RKO (cell line): ENCODE measurements at regions not wholly inside any gene's neighbourhood (a gene's known extent, or its start where the extent isn't known, plus 50 kb on each side); places are given as distances from the start of the nearest gene placed in this dataset.

Experiments used
- DNase-seq: peaks from one replicate; pipeline ENCODE4 v3.0.0-alpha.2; 2016; ENCODE audit warnings: low spot score

DNA sequence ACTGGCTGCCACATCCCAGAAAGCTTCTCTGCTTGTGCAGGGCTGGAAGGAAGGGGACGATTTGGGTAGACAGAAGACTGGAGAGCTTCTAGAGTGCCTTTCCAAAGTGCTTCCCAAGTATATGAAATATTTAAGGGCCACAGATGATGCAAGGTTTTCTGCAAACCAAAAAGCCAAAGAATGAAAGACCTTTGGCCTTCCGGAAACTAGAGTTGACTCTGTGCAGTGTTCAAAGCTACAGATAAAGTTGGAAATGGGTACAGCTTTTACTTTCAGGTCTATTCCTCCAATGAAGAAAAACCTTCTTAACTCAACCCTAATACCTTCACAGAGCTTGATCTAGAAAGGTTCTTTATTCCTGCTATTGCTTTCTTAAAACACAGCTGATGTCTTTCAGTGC lies 253.0 kb upstream of the KLHL29 start:
- no peak for DNase-seq

DNA sequence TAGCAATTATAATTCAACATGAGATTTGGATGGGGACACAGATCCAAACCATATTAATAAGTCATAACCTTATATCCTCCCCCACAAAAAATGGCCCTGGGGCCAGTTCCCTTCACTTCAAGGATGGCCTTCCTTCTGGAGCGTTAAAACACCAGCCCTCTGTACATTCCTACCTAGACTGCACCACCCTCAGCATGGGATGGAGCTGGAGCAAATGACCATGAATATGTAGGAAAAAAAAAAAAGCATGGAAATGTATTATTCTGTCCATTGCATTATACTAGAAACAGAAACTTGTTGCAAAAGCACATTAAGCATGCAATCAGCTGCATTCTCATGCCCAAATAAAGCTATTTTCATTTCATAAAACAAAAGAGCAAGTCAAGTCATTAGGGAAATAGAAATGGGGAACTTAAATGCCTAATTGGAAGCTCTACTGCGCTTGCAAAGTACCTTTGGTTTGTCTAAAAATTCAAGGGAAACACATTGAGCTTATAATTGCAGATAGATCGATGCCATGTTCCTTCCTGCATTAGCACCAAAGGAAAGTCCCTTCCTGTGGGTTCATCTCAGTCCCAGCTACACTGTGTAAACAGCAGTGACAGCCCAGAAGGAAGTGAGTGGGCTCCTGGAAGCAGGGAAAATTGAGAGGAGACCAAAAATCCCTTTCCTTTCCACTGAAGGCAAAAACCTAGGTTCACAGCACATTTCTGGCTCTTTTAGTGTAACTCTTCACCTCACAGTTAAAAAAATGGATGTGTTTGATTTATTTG lies 252.0 kb upstream of the KLHL29 start:
- no peak for DNase-seq

DNA sequence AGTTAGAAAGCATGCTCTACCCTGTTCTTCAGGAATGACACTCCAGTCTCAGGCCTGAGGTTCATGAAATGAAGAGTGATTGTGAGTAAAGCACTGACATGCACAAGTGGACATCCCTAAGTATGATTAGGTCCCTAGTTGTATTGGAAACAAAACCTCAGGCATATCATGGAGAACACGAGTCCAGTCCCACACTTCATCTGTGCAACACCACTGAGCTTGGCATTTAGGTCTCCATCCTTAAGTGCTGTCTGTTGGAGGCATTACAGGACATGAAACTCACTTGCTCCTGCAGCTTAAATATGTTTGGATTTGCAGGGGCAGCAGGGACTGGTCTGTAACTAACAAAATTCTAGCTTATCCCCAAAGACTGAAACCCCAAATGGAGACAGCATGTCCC lies 250.3 kb upstream of the KLHL29 start:
- DNase-seq: no peak

DNA sequence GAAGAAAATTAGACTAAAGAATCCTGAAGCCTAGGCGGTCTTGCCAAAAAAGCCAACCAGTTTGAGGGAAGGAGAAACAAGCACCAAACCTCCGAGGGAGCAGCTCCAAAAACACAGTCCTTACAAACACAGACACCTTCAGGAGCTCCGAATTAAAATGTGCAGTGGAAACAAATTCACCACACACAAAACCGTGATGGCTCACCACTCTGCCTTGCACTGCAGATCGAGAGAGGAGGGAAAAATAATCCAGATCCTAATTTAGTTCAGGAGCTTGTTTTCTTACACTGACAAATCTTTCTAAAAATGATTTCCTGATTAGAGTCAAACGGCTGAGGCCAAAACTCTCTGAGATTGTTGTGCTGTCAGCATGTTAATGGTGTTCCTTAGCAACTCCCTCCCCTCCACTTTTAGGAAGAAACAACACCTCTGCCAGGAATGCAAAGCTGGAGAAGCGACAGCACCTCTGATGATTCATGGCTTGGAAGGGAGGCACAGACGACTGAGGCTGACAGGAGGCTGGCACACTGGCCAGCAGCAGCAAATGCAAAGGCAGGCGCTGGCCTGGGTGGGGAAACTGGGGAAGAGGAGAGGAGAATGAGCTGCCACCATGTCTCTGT lies 249.4 kb upstream of the KLHL29 start:
- DNase-seq: no peak

DNA sequence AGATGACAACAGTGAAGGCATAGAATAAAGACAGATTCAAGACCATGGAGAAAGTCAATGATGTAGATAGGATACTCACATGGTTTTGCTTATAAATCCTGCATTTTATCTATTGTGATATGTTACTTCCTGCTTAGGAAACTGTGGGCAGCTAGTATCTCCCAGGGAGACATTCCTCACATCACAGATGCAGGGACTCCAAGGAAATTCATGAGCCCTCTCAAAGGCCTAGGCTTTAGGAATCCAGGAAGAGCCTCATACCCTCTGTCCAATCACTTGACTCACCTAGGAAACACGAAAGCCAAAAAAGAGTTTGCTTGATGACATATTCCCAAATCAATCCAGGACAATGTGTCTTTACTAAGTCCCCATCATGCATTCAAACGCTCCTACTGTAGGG lies 247.8 kb upstream of the KLHL29 start:
- DNase-seq: no peak

DNA sequence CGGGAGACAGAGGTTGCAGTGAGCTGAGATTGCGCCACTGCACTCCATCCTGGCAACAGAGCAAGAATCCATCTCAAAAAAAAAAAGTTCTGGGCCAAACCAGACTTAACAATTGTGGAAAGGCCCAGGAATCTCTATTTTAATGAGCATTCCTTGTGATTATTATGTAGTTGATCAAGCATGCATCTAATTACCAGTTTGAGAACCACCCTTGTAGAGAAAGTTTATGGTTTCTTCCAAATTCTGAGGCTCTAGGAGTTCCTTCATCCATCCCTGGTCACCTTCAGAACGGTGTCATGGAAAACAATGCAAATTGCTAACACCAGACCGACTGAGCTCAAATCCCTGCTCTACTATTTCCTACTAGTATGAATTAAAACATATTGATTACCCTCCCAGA lies 246.3 kb upstream of the KLHL29 start:
- no peak for DNase-seq

DNA sequence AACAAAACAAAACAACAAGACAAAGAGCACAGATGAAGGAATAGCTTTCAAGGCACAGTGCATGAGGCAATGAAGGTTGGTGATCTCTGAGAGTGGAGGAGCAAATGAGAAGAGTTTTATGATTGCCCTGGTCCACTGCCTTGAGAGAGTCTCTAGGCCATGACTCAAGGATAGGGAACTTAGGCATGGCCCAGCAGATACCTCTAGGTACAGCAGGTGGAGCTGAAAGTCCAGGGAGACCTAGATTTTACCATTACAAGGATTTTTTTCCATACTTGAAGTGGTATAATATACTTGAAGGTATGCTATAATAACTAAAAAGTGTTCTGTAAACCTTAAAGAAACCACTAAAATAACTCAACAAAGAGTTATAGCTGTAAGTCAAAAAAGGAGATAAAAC lies 239.5 kb upstream of the KLHL29 start:
- no peak for DNase-seq

DNA sequence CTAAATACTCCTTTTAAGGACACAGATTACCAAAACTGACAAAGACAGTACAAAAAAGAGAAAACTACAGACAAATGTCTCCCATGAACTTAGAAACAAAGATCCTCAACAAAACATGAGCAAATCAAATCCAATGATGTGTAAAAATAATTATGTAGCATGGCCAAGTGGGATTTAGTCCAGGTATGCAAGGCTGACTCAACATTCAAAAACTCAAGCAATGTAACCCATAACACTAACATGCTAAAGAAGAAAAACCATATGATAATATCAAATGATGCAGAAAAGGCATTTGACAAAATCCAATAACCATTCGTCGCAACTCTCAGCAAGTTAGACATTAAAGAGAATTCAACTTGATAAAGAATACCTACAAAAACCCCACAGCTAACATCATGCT lies 239.0 kb upstream of the KLHL29 start:
- no peak for DNase-seq

DNA sequence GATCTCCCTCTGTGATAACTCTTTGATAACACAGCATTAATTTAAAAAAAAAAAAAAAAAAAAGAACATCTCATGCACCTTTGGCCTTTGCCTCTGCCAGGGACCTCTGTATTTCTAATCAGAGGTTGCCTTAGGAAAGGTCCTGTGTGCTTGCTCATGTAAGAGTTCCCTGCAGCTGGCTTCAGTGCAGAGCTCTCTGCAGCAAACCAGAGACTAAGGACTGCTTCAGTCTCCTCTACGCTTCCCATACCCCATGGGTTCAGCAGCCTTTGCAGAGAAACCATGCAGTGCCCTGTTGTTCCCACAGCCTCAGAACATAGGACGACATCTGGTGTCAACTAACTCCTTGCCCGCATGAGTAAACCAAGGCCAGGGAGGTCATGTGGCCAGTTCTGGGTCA lies 236.6 kb upstream of the KLHL29 start:
- DNase-seq: no peak

DNA sequence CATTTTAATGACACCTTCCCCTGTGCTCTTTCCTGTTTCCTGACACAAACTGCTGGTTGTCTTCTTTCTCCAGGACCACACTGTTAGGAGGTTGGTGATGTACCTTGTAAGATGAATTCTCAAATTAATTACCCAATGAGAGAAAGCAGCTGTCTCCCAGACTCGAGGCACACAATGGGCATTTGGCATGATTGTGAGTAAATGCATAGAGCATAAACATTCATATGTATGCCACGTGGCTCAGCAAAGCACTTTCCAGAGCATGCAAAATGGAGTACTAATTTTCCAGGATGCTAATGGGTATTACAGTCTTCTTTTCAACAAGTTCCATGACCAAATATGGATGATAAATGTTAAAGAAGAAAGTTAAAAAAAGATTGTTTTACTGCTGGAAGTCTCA lies 235.2 kb upstream of the KLHL29 start:
- DNase-seq: no peak

DNA sequence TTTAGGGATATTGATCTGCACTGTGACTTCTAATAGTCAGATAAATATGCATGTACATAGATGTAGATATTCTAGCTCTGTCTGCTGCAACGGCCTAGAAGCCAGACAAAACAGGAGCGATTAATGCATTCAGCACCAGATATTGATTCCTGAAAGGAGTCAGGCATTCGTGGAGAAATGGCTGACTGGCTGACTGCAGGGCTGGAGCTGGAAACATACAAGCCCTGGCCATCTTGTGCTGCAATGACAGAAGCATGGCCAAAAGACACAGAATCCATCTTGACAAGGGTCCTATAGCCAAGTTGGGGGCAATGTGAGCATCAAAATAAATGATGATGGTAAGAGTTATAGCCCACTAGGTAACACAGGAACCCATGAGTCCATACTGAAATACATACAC lies 231.5 kb upstream of the KLHL29 start:
- DNase-seq: no peak

DNA sequence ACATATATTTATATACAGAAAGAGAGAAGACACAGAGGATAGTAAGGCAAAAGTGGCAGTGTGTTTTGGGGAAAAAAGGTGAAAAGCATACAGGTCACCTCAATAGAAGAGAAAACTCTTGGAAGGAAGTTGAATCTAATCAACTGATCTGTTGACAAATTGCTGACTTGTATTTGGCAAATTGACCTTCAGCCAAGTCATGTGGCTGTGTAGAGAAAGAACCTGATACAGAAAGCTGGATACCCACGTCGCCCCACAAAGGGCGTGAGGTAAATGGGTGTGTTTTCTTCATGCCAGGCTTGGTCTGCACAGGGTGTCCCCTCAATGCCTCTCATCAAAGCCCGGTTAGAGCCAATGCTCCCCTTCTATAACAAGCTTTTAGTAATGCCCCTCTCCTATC lies 230.0 kb upstream of the KLHL29 start:
- DNase-seq: no peak

DNA sequence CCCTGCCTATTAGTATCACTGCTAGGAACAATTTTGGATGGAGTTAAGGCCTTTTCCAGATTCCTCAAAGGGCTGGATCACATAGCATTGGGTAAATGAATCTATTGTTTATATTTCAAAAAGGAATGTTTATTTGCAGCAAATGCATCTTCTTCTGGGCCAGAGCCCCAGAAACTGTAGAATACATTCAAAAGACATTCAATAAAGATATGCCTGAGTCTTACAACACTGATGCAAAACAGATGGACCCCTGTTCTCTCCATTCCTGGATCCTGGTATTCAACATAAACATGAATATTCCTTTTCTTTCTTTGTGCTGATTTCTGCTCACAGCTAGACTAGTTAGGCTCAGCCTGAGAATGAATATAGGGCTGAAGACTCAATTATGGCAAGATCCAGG lies 227.2 kb upstream of the KLHL29 start:
- DNase-seq: no peak

DNA sequence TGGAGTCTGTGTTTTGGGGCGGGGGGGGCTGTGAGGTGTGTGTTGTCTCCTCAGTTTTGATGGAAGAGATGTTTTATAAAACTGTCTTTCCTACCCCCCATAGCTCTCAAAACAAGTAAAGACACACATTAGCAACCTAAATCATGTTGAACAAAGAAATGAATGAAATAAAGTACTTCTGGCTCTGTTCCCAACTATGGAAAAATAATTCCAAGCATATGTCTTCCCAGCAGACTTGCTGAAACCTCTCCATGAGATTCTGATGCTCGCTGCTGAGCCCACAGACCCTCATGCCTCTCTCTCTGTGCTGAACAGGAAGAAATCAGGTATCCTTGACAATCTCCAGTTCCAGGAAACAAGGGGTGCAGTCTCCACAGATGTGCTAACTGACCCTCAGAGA lies 226.7 kb upstream of the KLHL29 start:
- no peak for DNase-seq

DNA sequence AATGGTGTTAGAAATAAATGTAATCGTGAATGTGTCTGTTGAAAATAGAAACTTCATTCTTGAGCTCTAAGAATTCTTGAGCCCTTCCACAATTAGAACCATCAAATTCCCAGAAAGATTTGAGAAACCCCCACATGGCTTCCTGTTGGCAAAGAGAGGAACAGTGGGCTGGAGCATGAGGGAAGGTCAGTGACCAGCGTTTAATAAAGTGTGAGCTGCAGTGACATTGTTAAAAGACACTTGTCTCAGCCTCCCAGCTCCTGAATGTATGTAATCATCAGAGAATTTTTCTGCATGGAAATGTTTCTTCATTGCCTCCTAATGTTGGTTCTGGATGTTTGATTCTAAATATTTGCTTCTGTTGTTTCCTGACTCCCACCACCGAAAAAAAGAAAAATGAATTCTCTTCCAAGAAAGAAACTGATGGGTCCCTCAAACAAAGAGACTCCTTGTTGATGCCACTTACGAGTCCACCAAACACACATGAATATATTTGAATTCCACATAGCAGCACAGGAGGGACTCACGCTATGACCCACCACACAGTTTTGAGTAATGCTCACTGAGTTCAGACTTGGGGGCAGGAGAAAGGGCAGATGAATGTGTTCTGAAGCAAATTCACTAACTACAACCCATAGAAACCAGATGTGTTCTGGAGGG lies 225.1 kb upstream of the KLHL29 start:
- no peak for DNase-seq

DNA sequence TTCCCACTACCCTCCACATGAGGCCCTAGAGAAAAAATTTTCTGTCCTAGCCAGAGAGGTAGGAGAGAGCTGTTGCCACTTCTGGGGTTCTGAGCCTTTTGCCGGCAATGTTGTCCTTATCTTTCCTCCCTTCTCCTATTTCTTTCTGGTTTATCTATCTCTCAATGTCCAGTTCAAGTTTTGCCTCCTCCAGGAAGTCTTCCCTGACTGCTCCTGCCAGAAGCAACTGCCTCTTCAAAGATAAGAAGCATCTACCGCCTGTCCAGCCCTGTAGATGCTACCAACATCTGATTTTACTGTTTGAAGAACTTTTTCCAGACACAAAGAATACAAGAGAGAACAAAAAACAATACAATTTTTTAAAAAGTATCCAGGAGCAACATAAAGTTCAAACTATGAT lies 220.8 kb upstream of the KLHL29 start:
- DNase-seq: no peak

DNA sequence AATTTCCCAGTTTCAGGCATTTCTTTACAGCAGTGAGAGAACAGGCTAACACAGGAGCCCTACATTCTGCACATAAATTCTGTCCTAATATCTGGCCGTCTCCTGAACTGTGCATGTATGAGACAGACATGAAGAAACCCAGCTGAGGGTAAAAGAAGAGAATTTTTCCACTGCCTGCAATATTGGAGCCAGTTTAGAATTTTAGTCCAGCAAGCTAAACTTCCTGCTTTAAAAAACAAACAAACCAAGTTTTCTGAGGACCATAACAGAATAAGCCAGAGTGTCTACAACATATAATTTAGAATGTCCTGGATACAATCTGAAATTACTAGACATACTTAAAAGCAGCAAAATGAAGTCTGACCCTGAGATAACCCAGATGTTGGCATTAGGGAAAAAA lies 215.1 kb upstream of the KLHL29 start:
- DNase-seq: no peak

DNA sequence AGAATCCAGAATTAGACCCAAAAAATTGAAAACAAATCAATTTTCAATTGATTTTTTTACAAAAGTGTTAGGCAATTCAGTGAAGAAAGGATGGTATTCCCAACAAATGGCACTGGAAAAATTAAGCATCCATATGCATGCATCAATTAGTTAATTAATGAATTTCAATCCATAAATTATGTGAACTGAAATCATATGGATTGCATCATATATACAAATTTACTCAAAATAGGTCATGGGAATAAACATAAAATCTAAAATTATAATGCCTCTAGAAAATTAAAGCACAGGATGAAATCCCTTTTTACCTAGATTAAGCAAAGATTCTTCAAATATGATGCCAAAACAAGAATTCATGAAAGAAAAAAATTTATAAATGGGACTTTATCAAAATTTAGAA lies 213.9 kb upstream of the KLHL29 start:
- no peak for DNase-seq

DNA sequence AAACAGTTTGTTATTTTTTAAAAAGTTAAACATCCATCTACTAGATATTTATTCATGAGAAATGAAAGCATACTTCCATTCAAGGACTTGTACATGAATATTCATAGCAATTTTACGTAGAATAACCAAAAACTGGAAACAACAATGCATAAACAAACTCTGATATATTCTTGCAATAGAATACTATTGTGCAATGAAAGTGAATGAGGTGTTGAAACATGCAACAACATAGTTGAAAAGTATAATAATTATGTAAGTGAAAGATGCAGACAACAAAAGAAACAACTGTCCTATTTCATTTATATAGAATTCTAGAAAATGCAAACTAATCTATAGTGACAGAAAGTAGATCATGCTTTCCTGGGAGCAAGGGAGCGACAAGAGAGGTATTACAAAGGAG lies 206.6 kb upstream of the KLHL29 start:
- DNase-seq: no peak

DNA sequence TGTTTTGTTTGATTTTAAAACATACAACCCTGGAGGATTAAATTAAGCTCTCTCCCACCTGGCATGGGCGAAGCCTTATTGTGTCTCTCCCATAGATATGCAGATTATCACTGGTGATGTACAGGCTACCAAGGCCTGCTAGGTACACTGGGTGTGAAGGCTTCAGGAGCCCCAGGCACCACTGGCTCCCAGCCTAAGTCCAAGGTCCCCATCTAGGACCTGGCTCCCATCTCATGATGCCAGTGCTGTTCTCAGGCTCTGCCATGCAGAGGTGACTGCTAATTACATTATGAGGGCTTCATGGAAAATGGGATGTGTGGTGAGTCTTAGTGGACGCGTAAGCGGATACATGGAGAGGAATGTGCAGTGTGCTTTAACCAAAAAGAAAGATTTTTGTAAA lies 201.2 kb upstream of the KLHL29 start:
- DNase-seq: no peak

DNA sequence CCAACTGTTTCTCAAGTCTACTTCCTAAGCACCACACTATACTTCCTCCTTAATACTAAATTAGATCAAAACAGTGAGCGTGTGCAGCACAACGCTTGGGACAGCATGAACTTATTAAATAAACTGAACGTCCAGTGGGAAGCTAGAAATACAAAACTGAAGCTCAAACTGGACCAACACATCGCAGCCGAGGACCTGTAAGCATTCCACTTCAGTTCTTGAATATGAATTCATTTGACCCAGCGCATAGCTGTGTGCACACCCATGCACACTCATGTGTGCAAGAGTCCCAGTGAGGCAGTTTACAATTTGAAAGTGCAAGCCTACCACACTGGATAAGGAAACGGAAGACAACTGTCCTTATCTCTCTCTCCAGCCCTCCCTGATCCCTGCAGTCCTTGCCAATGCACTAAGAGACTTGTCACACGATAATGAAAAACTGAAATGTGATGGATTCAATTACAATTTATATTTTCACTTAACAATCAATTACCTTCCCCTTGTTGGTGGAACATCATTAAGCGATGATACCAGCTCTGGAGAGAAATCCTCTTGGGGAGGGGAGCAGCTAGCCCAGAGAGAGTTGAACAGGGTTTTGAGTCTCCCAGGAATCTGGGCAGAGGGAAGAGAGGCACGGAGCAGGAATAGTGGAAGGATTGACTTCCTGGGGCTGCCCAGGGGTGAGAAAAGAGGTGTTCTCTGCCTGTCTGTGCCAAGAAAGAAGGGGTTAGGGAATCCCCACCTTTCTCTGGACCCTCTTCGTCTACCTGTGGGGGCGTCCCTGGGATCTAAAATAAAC lies 186.5 kb upstream of the KLHL29 start:
- DNase-seq: no peak

DNA sequence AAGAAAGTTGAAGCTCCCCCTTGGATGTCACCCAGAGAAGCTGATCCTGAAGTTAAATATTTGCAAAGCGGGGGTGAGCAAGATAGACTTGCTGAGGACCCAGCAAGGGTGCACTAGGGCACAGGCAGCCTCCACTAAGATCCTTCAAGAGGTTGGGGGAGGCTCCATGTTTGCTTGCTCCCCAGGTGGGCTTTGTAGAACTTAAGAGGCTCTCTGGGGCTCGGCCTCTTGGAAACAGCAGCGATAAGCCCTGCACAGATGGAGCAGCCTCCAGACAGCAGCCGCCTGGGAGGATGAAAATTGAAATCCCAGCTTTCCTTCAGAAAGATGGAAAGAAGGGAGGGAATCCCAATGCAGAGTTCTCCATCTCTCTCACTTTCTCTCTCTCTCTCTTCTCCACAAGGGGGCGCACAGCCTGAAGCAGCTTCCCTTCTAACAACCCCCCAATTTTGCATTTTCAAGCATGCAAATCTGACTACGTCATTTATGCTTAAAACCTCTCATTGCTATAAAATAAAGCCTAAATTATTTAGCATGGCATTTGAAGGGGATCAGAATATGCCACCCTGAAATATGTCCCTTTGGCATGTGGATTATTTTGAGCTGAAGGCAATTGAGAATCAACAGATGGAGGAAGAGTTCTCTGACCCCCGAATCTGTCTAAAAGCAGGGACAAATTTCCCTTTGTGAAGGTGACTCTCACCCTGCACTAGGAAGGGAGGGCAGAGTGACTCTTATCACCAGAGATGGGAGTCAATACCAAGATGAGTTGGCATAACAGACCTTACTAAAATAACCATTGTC lies 185.7 kb upstream of the KLHL29 start:
- peak; percentile 43 for DNase-seq
